NB4 (cell line): ENCODE measurements at regions not wholly inside any gene's neighbourhood (a gene's known extent, or its start where the extent isn't known, plus 50 kb on each side); places are given as distances from the start of the nearest gene placed in this dataset.

Experiments
- DNase-seq: peaks from one replicate; pipeline ENCODE4 v3.0.0; 2010; ENCODE audit warnings: low read depth
- H3K4me3 ChIP-seq: one replicate; pipeline ENCODE4 v1.5.1; 2011; ENCODE audit warnings: mild to moderate bottlenecking, low read depth, low read length, moderate library complexity
- CTCF ChIP-seq: IDR thresholded peaks from one replicate; pipeline ENCODE4 v1.5.1; 2012; ENCODE audit warnings: low read depth, low read length
- MAX ChIP-seq: IDR thresholded peaks from 2 replicates; pipeline ENCODE4 v1.6.1; 2011; ENCODE audit warnings: low read depth, low read length
- MYC ChIP-seq: IDR thresholded peaks from 2 replicates; pipeline ENCODE4 v1.6.1; 2011; ENCODE audit warnings: low read depth, low read length
- POLR2A ChIP-seq: IDR thresholded peaks from 2 replicates; pipeline ENCODE4 v1.6.1; 2011; ENCODE audit warnings: mild to moderate bottlenecking; ENCODE audit not compliant: insufficient read length; ENCODE audit errors: extremely low read depth

GRCh38 chr1:208511242-208511860, 267.2 kb upstream of the PLXNA2 start:
- TF ChIP-seq MAX (no peak), POLR2A (no peak), MYC (no peak), CTCF (no peak)
- no peak for DNase-seq
- H3K4me3 ChIP-seq, result no peak overlapping the region

GRCh38 chr1:208513799-208514198, 269.6 kb upstream of the PLXNA2 start:
- H3K4me3 ChIP-seq, result no peak overlapping the region
- DNase-seq, result no peak
- no peak for TF ChIP-seq POLR2A
- no peak for TF ChIP-seq CTCF
- TF ChIP-seq MAX, result no peak
- TF ChIP-seq MYC, result no peak

- H3K4me3 ChIP-seq, result no peak overlapping the region
- TF ChIP-seq CTCF (no peak), MYC (no peak), MAX (no peak), POLR2A (no peak)
- DNase-seq, result no peak
These were observed 270.9 kb upstream of the PLXNA2 start for GRCh38 chr1:208515129-208515528.

GRCh38 chr1:208516780-208517179, 272.6 kb upstream of the PLXNA2 start:
- no peak for DNase-seq
- no peak for TF ChIP-seq MAX
- TF ChIP-seq MYC, result no peak
- TF ChIP-seq POLR2A, result no peak
- TF ChIP-seq CTCF, result no peak
- H3K4me3 ChIP-seq, result no peak overlapping the region

- no peak overlapping the region for H3K4me3 ChIP-seq
- no peak for DNase-seq
- TF ChIP-seq CTCF (no peak), MYC (no peak), POLR2A (no peak), MAX (no peak)
These were observed 276.4 kb upstream of the PLXNA2 start for GRCh38 chr1:208520438-208521099.
